Liver (tissue), 3 donors: ENCODE measurements at regions not wholly inside any gene's neighbourhood (a gene's known extent, or its start where the extent isn't known, plus 50 kb on each side); places are given as distances from the start of the nearest gene placed in this dataset.

Source experiments
- JUND ChIP-seq, 2 donors: IDR thresholded peaks; 2 replicates each; pipeline ENCODE4 v1.6.1; 2016; ENCODE audit warnings: antibody characterized with exemption in 2 of 2
- TAF1 ChIP-seq: conservative IDR thresholded peaks from 2 replicates; pipeline ENCODE4 v1.6.1; 2016; ENCODE audit warnings: antibody characterized with exemption, mild to moderate bottlenecking
- YY1 ChIP-seq: IDR thresholded peaks from 2 replicates; pipeline ENCODE4 v1.6.1; 2016; ENCODE audit warnings: antibody characterized with exemption, mild to moderate bottlenecking
- TF ChIP-seq, protein P1 (sequence below): IDR thresholded peaks from 2 replicates; pipeline ENCODE4 v1.6.1; 2016; ENCODE audit warnings: antibody characterized with exemption, mild to moderate bottlenecking
- TF ChIP-seq, protein P2 (sequence below): fragments of 150-350 bp; IDR thresholded peaks from 2 replicates; pipeline ENCODE4 v1.5.1; 2017; ENCODE audit warnings: improper control_type of control experiment, low read depth, low read length; ENCODE audit not compliant: missing input control
- TF ChIP-seq, protein P3 (sequence below): IDR thresholded peaks from 2 replicates; pipeline ENCODE4 v1.6.1; 2016; ENCODE audit warnings: antibody characterized with exemption
- TF ChIP-seq, protein P4 (sequence below): IDR thresholded peaks from 2 replicates; pipeline ENCODE4 v1.6.1; 2016; ENCODE audit warnings: antibody characterized with exemption
- TF ChIP-seq, protein P5 (sequence below): IDR thresholded peaks from 2 replicates; pipeline ENCODE4 v1.6.1; 2016; ENCODE audit warnings: antibody characterized with exemption
- donor health status: healthy.
- donor health status: healthy.

DNA sequence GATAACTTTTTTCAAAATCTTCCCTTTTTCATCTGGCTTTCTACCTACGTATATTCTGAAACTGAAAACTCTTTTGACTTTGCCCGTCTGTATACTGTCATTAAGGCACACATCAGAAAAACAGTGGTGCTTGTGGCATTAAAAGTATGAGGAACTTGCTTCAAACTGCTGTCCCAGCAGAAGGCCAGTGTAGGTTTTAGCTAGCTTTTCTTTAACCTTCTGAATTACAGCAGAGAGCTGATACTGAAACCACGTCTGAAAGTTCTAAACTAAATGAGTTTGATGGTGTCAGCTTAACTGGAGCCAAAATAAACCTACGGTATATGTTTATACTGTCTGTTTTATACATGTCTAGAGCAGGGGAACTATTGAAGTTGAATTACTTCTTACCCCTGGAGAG lies 283.4 kb downstream of the TFEC start:
- TF ChIP-seq, protein P1, sequence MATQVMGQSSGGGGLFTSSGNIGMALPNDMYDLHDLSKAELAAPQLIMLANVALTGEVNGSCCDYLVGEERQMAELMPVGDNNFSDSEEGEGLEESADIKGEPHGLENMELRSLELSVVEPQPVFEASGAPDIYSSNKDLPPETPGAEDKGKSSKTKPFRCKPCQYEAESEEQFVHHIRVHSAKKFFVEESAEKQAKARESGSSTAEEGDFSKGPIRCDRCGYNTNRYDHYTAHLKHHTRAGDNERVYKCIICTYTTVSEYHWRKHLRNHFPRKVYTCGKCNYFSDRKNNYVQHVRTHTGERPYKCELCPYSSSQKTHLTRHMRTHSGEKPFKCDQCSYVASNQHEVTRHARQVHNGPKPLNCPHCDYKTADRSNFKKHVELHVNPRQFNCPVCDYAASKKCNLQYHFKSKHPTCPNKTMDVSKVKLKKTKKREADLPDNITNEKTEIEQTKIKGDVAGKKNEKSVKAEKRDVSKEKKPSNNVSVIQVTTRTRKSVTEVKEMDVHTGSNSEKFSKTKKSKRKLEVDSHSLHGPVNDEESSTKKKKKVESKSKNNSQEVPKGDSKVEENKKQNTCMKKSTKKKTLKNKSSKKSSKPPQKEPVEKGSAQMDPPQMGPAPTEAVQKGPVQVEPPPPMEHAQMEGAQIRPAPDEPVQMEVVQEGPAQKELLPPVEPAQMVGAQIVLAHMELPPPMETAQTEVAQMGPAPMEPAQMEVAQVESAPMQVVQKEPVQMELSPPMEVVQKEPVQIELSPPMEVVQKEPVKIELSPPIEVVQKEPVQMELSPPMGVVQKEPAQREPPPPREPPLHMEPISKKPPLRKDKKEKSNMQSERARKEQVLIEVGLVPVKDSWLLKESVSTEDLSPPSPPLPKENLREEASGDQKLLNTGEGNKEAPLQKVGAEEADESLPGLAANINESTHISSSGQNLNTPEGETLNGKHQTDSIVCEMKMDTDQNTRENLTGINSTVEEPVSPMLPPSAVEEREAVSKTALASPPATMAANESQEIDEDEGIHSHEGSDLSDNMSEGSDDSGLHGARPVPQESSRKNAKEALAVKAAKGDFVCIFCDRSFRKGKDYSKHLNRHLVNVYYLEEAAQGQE: no peak
- TF ChIP-seq, protein P2, sequence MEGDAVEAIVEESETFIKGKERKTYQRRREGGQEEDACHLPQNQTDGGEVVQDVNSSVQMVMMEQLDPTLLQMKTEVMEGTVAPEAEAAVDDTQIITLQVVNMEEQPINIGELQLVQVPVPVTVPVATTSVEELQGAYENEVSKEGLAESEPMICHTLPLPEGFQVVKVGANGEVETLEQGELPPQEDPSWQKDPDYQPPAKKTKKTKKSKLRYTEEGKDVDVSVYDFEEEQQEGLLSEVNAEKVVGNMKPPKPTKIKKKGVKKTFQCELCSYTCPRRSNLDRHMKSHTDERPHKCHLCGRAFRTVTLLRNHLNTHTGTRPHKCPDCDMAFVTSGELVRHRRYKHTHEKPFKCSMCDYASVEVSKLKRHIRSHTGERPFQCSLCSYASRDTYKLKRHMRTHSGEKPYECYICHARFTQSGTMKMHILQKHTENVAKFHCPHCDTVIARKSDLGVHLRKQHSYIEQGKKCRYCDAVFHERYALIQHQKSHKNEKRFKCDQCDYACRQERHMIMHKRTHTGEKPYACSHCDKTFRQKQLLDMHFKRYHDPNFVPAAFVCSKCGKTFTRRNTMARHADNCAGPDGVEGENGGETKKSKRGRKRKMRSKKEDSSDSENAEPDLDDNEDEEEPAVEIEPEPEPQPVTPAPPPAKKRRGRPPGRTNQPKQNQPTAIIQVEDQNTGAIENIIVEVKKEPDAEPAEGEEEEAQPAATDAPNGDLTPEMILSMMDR: no peak
- TF ChIP-seq, protein P3, sequence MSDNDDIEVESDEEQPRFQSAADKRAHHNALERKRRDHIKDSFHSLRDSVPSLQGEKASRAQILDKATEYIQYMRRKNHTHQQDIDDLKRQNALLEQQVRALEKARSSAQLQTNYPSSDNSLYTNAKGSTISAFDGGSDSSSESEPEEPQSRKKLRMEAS: no peak
- no peak for TF ChIP-seq YY1
- no peak for TF ChIP-seq JUND (IDR thresholded peaks at IDR 0.05)
- no peak for TF ChIP-seq TAF1
- TF ChIP-seq, protein P4, sequence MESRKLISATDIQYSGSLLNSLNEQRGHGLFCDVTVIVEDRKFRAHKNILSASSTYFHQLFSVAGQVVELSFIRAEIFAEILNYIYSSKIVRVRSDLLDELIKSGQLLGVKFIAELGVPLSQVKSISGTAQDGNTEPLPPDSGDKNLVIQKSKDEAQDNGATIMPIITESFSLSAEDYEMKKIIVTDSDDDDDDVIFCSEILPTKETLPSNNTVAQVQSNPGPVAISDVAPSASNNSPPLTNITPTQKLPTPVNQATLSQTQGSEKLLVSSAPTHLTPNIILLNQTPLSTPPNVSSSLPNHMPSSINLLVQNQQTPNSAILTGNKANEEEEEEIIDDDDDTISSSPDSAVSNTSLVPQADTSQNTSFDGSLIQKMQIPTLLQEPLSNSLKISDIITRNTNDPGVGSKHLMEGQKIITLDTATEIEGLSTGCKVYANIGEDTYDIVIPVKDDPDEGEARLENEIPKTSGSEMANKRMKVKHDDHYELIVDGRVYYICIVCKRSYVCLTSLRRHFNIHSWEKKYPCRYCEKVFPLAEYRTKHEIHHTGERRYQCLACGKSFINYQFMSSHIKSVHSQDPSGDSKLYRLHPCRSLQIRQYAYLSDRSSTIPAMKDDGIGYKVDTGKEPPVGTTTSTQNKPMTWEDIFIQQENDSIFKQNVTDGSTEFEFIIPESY: no peak
- TF ChIP-seq, protein P5, sequence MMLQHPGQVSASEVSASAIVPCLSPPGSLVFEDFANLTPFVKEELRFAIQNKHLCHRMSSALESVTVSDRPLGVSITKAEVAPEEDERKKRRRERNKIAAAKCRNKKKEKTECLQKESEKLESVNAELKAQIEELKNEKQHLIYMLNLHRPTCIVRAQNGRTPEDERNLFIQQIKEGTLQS: no peak
